H1 (cell line): ENCODE measurements at regions not wholly inside any gene's neighbourhood (a gene's known extent, or its start where the extent isn't known, plus 50 kb on each side); places are given as distances from the start of the nearest gene placed in this dataset.

Source experiments
- CTCF ChIA-PET: fragments of 300-600 bp; sonication (Branson Sonifier 250); formaldehyde crosslinking; loops from one replicate; lab custom pipeline; 2021; ENCODE audit not compliant: partially characterized antibody; lab: Charles Lee
- POLR2A ChIA-PET: fragments of 300-600 bp; sonication (Branson Sonifier 250); formaldehyde crosslinking; loops from one replicate; lab custom pipeline; 2021; ENCODE audit warnings: inconsistent platforms; ENCODE audit not compliant: partially characterized antibody; lab: Charles Lee
- DNase-seq, 2 experiments: peaks; one replicate each; pipeline versions ENCODE4 v3.0.0 to v3.0.0-alpha.2; 2010 to 2022; ENCODE audit warnings: low spot score in 2 of 2, low read depth in 1 of 2, mixed read lengths in 1 of 2
- FAIRE-seq: peaks from 2 replicates; lab custom pipeline; 2011; peaks lifted over from hg19 to GRCh38; lab: Jason Lieb, UNC
- H2AFZ ChIP-seq: 2 replicates; pipeline ENCODE4 v1.8.1; 2012; ENCODE audit warnings: low read length, inconsistent platforms
- H2AK5ac ChIP-seq: 2 replicates; pipeline ENCODE4 v1.6.1; 2013; ENCODE audit warnings: low read depth, low read length
- H2BK120ac ChIP-seq: replicated peaks from 2 replicates; pipeline ENCODE3; 2013; ENCODE audit warnings: low read depth, low read length, inconsistent platforms
- H2BK12ac ChIP-seq: 2 replicates; pipeline ENCODE4 v1.6.1; 2013; ENCODE audit warnings: low read depth, low read length
- H2BK15ac ChIP-seq: 2 replicates; pipeline ENCODE4 v1.6.1; 2013; ENCODE audit warnings: low read length
- H2BK20ac ChIP-seq: 2 replicates; pipeline ENCODE4 v1.6.1; 2013; ENCODE audit warnings: low read length
- H2BK5ac ChIP-seq: 2 replicates; pipeline ENCODE4 v1.6.1; 2013; ENCODE audit warnings: low read depth, low read length
- H3K14ac ChIP-seq: 2 replicates; pipeline ENCODE4 v1.6.1; 2013; ENCODE audit warnings: inconsistent platforms; ENCODE audit not compliant: insufficient read length
- H3K18ac ChIP-seq: 2 replicates; pipeline ENCODE4 v1.6.1; 2013; ENCODE audit warnings: low read length; ENCODE audit errors: extremely low read depth
- H3K23ac ChIP-seq: 2 replicates; pipeline ENCODE4 v1.6.1; 2013; ENCODE audit warnings: inconsistent platforms; ENCODE audit not compliant: insufficient read length
- H3K23me2 ChIP-seq: 2 replicates; pipeline ENCODE4 v1.6.1; 2013; ENCODE audit warnings: low read depth, low read length
- H3K27ac ChIP-seq: 2 replicates; pipeline ENCODE4 v1.6.1; 2011; ENCODE audit warnings: low read depth, low read length, inconsistent platforms
- H3K27me3 ChIP-seq, 4 experiments: replicated peaks in 1 of 4; 1 replicate in 1 of 4; 2 replicates in 3 of 4; pipeline versions ENCODE4 v1.6.1 to v1.8.1; 2011 to 2013; ENCODE audit warnings: low read length in 3 of 4, mild to moderate bottlenecking in 3 of 4, inconsistent platforms in 2 of 4, mixed read lengths in 2 of 4, moderate library complexity in 1 of 4; ENCODE audit not compliant: control insufficient read depth in 3 of 4, insufficient read depth in 3 of 4; ENCODE audit errors: extremely low read depth in 1 of 4
- H3K36me3 ChIP-seq, 4 experiments: 2 replicates each; pipeline versions ENCODE4 v1.6.1 to v1.8.1; 2011 to 2013; ENCODE audit warnings: mild to moderate bottlenecking in 4 of 4, low read length in 3 of 4, moderate library complexity in 2 of 4, control low read depth in 1 of 4, inconsistent platforms in 1 of 4; ENCODE audit not compliant: insufficient read depth in 4 of 4, control insufficient read depth in 2 of 4
- H3K4ac ChIP-seq: replicated peaks from 2 replicates; pipeline ENCODE3; 2013; ENCODE audit warnings: low read length, low read depth, mixed read lengths, inconsistent platforms; ENCODE audit not compliant: insufficient read length
- H3K4me1 ChIP-seq, 4 experiments: replicated peaks in 1 of 4; 1 replicate in 1 of 4; 2 replicates in 3 of 4; pipeline versions ENCODE4 v1.6.1 to v1.8.1; 2011 to 2013; ENCODE audit warnings: low read length in 3 of 4, inconsistent platforms in 2 of 4, mixed read lengths in 1 of 4; ENCODE audit not compliant: insufficient read depth in 4 of 4, control insufficient read depth in 3 of 4
- H3K4me2 ChIP-seq, 2 experiments: 2 replicates each; pipeline versions ENCODE4 v1.6.1 to v1.8.1; 2011 to 2013; ENCODE audit warnings: low read depth in 2 of 2, low read length in 2 of 2, control low read depth in 1 of 2, inconsistent platforms in 1 of 2, mild to moderate bottlenecking in 1 of 2; ENCODE audit not compliant: insufficient read depth in 1 of 2
- H3K4me3 ChIP-seq, 4 experiments: fragments of 200-600, 300-600 bp in 1 of 4; sonication (generic), shearing (Covaris generic), sonication (Bioruptor Twin) in 1 of 4; 2 replicates each; pipeline versions ENCODE4 v1.5.1 to v1.8.1; 2011 to 2016; ENCODE audit warnings: low read length in 4 of 4, low read depth in 3 of 4, control low read depth in 2 of 4, inconsistent platforms in 2 of 4, mild to moderate bottlenecking in 2 of 4, mixed read lengths in 1 of 4, moderate library complexity in 1 of 4; ENCODE audit not compliant: insufficient read depth in 2 of 4; ENCODE audit errors: extremely low read depth in 1 of 4
- H3K56ac ChIP-seq: replicated peaks from 2 replicates; pipeline ENCODE3; 2013; ENCODE audit warnings: low read depth, mild to moderate bottlenecking, mixed read lengths, low read length, inconsistent platforms; ENCODE audit not compliant: insufficient read length
- H3K79me1 ChIP-seq: 2 replicates; pipeline ENCODE4 v1.6.1; 2013; ENCODE audit warnings: low read depth, low read length, control low read depth
- H3K79me2 ChIP-seq, 2 experiments: 2 replicates each; pipeline versions ENCODE4 v1.6.1 to v1.8.1; 2012 to 2013; ENCODE audit warnings: low read length in 2 of 2, mild to moderate bottlenecking in 2 of 2, inconsistent platforms in 1 of 2; ENCODE audit not compliant: insufficient read depth in 2 of 2, control insufficient read depth in 1 of 2
- H3K9ac ChIP-seq, 4 experiments: replicated peaks in 1 of 4; 1 replicate in 1 of 4; 2 replicates in 3 of 4; pipeline versions ENCODE4 v1.6.1 to v1.8.1; 2011 to 2013; ENCODE audit warnings: low read depth in 3 of 4, low read length in 3 of 4, control low read depth in 2 of 4, mild to moderate bottlenecking in 2 of 4, moderate library complexity in 2 of 4, inconsistent platforms in 1 of 4; ENCODE audit errors: extremely low read depth in 1 of 4
- H3K9me3 ChIP-seq, 2 experiments: 2 replicates each; pipeline versions ENCODE4 v1.6.1 to v1.8.1; 2012 to 2013; ENCODE audit warnings: mild to moderate bottlenecking in 2 of 2, moderate library complexity in 2 of 2, control low read depth in 1 of 2, inconsistent platforms in 1 of 2, low read depth in 1 of 2, low read length in 1 of 2, mixed read lengths in 1 of 2; ENCODE audit not compliant: insufficient read depth in 2 of 2
- H4K20me1 ChIP-seq, 2 experiments: replicated peaks in 1 of 2; 2 replicates each; pipeline versions ENCODE3 to v1.8.1; 2011 to 2013; ENCODE audit warnings: inconsistent platforms in 2 of 2, low read length in 2 of 2, mild to moderate bottlenecking in 1 of 2; ENCODE audit not compliant: insufficient read depth in 2 of 2, control insufficient read depth in 1 of 2
- H4K5ac ChIP-seq: 2 replicates; pipeline ENCODE4 v1.6.1; 2013; ENCODE audit warnings: low read length, low read depth, mixed read lengths, inconsistent platforms; ENCODE audit not compliant: insufficient read length
- H4K8ac ChIP-seq: 2 replicates; pipeline ENCODE4 v1.8.0; 2013; ENCODE audit warnings: mild to moderate bottlenecking, moderate library complexity, low read length, inconsistent platforms; ENCODE audit not compliant: insufficient read depth; ENCODE audit errors: extremely low read depth
- H4K91ac ChIP-seq: replicated peaks from 2 replicates; pipeline ENCODE3; 2013; ENCODE audit warnings: low read length, mixed read lengths, inconsistent platforms; ENCODE audit not compliant: insufficient read length
- ASH2L ChIP-seq: fragments of 200-600, 300-600 bp; sonication (generic); IDR thresholded peaks from one replicate; pipeline ENCODE4 v1.7.1; 2017; ENCODE audit warnings: low read length
- CEBPB ChIP-seq: IDR thresholded peaks from 2 replicates; pipeline ENCODE4 v1.6.1; 2012; ENCODE audit warnings: low read depth, low read length
- CREB1 ChIP-seq: IDR thresholded peaks from 2 replicates; pipeline ENCODE4 v1.6.1; 2012; ENCODE audit warnings: inconsistent platforms
- EZH2 ChIP-seq: fragments of 200-600 bp; sonication (generic); IDR thresholded peaks from 2 replicates; pipeline ENCODE4 v1.7.1; 2012; ENCODE audit warnings: low read depth, mild to moderate bottlenecking, moderate library complexity, low read length, inconsistent platforms; ENCODE audit not compliant: severe bottlenecking
- GABPA ChIP-seq: IDR thresholded peaks from 2 replicates; pipeline ENCODE4 v1.6.1; 2011; ENCODE audit warnings: mild to moderate bottlenecking, low read length, moderate library complexity, borderline replicate concordance; ENCODE audit not compliant: insufficient read depth
- NANOG ChIP-seq: IDR thresholded peaks from 2 replicates; pipeline ENCODE4 v1.6.1; 2011; ENCODE audit warnings: low read length, low read depth, mild to moderate bottlenecking, inconsistent platforms; ENCODE audit not compliant: insufficient read depth, poor library complexity, severe bottlenecking
- RFX5 ChIP-seq: IDR thresholded peaks from 2 replicates; pipeline ENCODE4 v1.6.1; 2011; ENCODE audit warnings: low read depth, low read length, improper control_type of control experiment, borderline replicate concordance
- WGBS, 2 experiments: shearing (Covaris generic) in 1 of 2; methylation state at CpG; one replicate each; pipeline versions ENCODE4 v1.1.6 to v1.1.7; 2013 to 2015; ENCODE audit warnings: low lambda C conversion rate in 2 of 2, mixed read lengths in 2 of 2, inconsistent platforms in 1 of 2, low coverage in 1 of 2, missing lambda C conversion rate in 1 of 2; ENCODE audit not compliant: insufficient replicate concordance in 2 of 2, insufficient coverage in 1 of 2, insufficient read length in 1 of 2; ENCODE audit errors: extremely low coverage in 1 of 2, missing lambda C conversion rate in 1 of 2; 5-methylcytosine and 5-hydroxymethylcytosine counted together
- TF ChIP-seq, protein P1 (sequence below): IDR thresholded peaks from 2 replicates; pipeline ENCODE4 v1.6.1; 2012; ENCODE audit warnings: low read length, inconsistent platforms

- H3K18ac ChIP-seq: no peak overlapping the region
- no peaks in the 10 kb centered on the region; a peak in 1 of 4 replicates for H3K9me3 ChIP-seq
- H4K8ac ChIP-seq: no peak overlapping the region
- H4K5ac ChIP-seq: no peak overlapping the region
- H3K14ac ChIP-seq: no peak overlapping the region
- H3K4me1 ChIP-seq: no peaks in the 10 kb centered on the region
- H2BK5ac ChIP-seq: no peak overlapping the region
- H2BK12ac ChIP-seq: no peak overlapping the region
- no peak overlapping the region for H2AFZ ChIP-seq
- ChIA-PET CTCF (interaction anchor here (4.1 kb wide), 1 partner anchor 20 kb away, joined by 27 read pairs; no protein-coding TSS in a partner anchor), POLR2A (no interaction called here)
- no peaks in the 10 kb centered on the region for H3K79me2 ChIP-seq
- no peak overlapping the region for H2BK20ac ChIP-seq
- no peaks in the 10 kb centered on the region for H3K36me3 ChIP-seq
- 85% methylated on average over 2 of the region's 2 CpGs; no CpG with 5 or more reads in 1 of the 2 experiments for WGBS, 2 experiments
- no peak overlapping the region for H3K56ac ChIP-seq
- no peak overlapping the region for H2AK5ac ChIP-seq
- no peaks in the 10 kb centered on the region for H3K27me3 ChIP-seq
- H4K91ac ChIP-seq: no peak overlapping the region
- no peaks in the 10 kb centered on the region for H4K20me1 ChIP-seq
- DNase-seq: no peak
- no peak overlapping the region for H3K23ac ChIP-seq
- no peak overlapping the region for H3K27ac ChIP-seq
- H3K23me2 ChIP-seq: no peaks in the 10 kb centered on the region
- FAIRE-seq: no peak
- no peak overlapping the region for H3K4me2 ChIP-seq
- TF ChIP-seq CREB1: no peak
- no peak for TF ChIP-seq ASH2L
- no peak for TF ChIP-seq RFX5
- TF ChIP-seq GABPA: no peak
- TF ChIP-seq EZH2: no peak
- no peak for TF ChIP-seq CEBPB
- TF ChIP-seq NANOG: no peak
- TF ChIP-seq, protein P1, sequence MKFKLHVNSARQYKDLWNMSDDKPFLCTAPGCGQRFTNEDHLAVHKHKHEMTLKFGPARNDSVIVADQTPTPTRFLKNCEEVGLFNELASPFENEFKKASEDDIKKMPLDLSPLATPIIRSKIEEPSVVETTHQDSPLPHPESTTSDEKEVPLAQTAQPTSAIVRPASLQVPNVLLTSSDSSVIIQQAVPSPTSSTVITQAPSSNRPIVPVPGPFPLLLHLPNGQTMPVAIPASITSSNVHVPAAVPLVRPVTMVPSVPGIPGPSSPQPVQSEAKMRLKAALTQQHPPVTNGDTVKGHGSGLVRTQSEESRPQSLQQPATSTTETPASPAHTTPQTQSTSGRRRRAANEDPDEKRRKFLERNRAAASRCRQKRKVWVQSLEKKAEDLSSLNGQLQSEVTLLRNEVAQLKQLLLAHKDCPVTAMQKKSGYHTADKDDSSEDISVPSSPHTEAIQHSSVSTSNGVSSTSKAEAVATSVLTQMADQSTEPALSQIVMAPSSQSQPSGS: no peak
- no peak overlapping the region for H3K4me3 ChIP-seq
- no peaks in the 10 kb centered on the region for H3K79me1 ChIP-seq
- H2BK120ac ChIP-seq: no peak overlapping the region
- no peak overlapping the region for H3K9ac ChIP-seq
- no peak overlapping the region for H3K4ac ChIP-seq
- no peak overlapping the region for H2BK15ac ChIP-seq
These were observed 183.5 kb downstream of the GBA3 start for GRCh38 chr4:22876270-22876669.
